Stimulated activated CD8-positive, alpha-beta memory T cell treated with anti-CD3 and anti-CD28 coated beads, Interleukin-15, amount 100 ng/mL, for 1 hour (primary cell): ENCODE measurements at regions not wholly inside any gene's neighbourhood (a gene's known extent, or its start where the extent isn't known, plus 50 kb on each side); places are given as distances from the start of the nearest gene placed in this dataset.
"Not testable (repeated sequence)": the region's sequence is repeated elsewhere in the genome, so short reads cannot be mapped to it uniquely, and the experiment has no call there.

ENCODE experiments used
- DNase-seq: peaks from one replicate; pipeline ENCODE4 v3.0.0-alpha.2; 2020; ENCODE audit warnings: low read depth

DNA sequence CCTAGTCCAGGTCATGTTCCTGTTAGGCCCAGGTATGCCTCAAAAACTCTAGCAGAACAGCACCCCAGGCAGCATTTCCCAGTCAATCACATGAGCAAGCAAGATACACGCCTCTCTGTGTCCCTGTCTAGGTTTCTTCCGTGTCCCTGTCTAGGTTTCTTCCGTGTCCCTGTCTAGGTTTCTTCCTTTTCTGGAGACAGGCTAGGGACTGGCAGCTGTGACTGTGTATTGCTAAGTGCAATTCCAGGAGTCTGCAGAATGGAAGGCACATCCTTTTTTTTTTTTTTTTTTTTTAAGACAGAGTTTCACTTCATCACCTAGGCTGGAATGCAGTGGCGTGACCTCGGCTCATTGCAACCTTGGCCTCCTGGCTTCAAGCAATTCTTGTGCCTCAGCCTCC is 77.6 kb downstream of the SETD4 start:
- DNase-seq = no peak

DNA sequence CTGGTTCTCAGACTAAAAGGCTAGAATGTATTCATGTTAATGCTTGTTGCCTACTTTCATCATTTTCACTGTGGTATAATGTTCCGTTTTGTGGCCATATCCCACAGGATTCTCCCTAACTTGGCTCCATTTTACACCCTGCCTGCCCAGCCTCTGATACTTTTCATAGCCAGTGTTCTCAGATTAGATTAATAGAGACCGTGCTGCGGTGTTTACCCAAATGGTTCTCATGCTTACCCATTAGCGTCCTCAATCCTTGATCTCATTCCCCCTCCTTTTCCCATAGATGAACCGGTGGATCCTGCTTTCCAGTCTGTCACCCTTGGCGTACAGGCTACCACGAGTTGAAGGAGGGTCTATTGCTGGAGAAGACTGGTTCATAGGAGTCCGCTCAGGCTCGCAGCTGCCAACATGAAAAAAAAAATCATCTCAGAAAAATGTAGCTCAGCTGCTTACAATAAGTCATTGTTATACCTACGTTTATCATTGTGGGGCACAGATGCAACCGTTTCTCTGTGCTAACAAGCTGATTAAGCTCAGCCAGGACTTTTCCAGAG is 78.7 kb downstream of the SETD4 start:
- DNase-seq = no peak

DNA sequence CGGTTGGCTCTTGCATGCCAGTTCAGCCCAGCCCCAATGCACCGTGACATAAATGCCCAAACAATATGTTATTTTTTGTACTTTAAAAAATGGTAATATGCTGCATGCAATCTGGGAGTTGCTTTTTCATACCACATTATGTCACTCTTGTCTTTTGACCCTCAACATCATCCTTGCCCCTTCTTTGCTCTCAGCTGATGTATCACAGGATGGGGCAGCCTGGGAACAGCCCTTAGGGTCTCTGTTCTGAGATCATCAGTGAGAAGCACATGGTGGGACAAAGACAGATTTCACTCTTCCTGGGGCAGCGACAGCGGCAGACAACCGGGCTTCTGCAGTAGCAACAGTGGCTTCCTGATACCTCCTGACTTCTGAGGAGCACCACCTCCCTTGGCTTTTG is 79.5 kb downstream of the SETD4 start:
- DNase-seq = no peak

DNA sequence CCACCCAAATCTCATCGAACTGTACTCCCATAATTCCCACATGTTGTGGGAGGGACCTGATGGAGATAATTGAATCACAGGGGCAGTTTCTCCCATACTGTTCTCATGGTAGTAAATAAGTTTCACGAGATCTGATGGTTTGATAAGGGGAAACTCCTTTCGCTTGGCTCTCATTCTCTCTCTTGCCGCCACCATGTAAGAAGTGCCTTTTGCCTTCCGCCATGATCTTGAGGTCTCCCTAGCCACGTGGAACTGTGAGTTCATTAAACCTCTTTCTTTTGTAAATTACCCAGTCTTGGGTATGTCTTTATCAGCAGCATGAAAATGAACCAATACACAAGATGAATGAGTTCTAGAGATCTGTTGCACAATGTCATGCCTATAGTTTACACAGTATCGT is 82.5 kb downstream of the SETD4 start:
- not testable (repeated sequence) for DNase-seq

DNA sequence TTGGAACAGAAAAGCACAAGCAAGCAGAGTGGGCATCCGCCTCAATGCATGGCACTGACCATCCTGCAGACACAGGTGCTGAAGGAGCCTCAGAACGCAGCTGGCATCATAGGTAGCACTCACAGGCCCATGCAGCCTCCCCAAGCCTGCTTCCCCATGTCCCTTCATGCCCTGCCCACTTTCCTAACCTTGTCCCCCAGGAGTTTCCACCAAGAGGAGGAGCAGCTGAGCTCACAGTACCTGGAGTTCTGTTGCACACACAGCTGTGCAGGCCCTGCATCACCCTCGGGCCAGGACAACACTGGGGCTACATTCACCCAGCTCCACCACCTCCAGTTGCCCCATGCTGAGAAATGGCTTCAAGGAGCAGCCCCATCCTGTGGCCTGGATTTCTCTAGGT is 83.4 kb downstream of the SETD4 start:
- DNase-seq = no peak

DNA sequence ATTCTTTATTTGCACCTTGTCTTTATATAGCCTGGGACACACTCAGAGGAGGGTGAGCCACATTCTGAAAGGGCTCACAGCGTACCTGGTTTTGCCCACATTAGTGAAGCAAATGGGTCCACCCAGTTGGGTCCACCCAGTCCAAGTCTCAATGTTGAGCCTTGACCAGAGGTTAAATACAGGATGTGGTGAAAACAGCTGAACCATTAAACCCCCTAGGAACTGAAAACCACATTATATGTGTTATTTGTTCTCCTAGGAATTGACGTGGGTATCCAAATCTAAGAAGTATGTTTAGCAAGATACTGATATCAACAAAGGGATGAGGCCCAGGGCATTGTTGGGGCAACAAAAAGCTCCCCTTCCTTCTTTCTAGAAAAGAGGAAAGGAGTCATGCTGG is 83.8 kb downstream of the SETD4 start:
- no peak for DNase-seq

DNA sequence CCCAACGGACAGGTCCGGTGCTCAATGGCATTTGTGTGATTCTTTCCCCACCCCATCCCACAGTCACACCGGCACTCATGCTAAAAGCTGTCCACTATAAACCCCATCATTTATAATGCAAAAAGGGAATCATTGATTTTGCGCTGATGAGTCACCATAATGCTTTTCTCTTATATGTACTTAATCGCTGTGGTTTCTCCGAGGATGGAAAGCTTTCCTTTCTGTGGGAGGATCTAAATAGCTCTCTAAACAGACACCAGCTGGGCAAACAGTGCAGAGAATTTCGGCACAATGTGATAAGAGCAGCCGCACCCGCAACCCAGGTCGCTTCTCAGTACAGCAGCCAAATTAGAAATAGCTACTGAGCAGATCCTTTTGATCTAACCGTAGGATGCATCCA is 85.6 kb downstream of the SETD4 start:
- DNase-seq = no peak

DNA sequence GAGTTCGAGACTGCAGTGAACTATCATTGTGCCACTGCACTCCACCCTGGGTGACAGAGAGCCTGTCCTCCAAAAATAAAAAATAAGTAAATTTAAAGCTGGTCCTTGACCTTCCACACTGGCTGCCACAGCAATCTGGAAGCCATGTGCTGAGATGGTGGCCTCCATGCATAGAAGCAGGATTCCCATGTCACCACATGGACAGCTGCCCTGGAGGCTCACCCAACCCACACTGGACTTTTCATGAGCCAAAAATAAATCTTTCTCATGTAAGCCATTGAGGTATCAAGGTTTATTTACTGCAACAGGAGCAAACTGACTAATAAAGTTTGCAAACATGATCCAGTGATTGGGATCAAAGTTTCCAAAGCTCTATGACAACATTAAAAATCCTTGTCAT is 88.5 kb downstream of the SETD4 start:
- no peak for DNase-seq

DNA sequence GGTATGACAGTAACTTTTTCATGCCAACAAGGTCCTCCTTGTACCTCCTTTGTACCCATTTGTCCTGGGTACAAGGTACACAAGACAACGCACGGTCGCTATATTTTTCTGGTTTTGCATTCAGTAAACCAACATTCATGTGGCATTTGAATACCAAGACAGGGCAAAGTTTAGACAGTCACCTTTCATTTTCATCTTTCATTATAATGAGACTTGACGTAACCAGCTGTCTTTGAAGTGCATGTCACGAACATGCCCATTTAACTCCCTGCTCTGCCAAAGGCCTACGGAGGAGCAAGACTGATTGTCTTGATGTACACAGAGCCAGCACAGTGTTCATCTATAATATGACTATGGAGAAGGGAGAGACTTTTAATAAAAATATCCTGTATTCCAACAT is 91.0 kb downstream of the SETD4 start:
- no peak for DNase-seq

DNA sequence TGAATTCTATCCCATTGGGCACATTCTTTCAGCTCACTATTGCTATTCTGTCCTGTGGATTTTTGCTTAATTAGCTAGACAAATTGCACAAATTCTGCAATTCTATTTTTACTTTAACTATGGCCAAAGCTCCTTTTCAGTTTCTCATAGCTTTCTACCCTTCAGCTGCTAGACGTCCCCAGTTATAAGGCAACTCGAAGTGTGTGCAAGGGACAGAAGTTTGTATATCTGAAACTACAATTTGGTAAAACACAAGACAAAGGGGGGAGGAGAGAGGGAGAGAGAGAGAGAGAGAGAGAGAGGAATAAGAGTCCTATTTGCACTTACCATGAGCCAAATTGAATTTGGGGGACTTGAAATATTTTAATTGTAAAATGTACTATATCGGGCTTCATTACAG is 91.8 kb downstream of the SETD4 start:
- DNase-seq = no peak

DNA sequence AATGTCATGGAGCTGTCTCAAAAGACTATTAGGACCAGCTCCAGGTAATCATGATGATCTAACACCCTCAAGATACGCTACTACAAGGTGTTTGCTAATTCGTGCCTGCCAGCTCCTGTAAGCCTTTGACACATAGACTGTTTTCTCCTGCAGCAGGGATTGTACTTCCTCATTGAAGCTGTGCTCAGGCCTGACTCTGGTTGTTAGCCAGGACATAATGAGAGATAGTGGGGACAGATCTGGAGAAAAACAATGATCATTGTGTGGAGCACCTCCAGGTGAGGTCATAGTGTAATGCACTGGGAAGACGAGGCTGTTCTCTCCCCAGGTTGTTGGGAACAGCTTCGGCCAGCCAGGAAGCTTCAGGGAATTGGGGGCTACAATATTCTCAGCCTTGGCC is 94.6 kb downstream of the SETD4 start:
- DNase-seq = no peak

DNA sequence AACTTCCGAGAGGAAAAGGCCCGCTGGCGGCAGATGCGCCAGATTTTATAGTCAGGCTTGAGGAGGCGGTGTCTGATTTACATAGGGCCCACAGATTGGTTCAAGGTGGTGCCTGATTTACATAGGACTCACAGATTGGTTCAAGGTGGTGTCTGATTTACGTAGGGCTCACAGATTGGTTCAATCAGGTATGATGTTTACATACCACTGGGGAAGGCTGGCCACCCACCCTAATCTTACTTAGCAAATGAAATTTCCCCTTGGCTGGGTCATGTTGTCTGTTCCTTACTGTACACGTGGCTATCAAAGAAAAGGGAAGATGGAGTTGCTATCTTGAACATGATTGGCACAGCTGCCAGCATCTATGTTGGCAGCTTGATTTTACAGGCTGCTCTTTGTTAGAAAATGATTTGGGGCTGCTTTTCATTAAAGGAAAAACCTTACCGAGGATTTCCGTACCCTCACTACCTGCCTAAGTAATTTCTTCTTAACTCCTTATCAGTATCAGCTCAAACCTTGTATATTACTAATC is 96.3 kb downstream of the SETD4 start:
- no peak for DNase-seq

DNA sequence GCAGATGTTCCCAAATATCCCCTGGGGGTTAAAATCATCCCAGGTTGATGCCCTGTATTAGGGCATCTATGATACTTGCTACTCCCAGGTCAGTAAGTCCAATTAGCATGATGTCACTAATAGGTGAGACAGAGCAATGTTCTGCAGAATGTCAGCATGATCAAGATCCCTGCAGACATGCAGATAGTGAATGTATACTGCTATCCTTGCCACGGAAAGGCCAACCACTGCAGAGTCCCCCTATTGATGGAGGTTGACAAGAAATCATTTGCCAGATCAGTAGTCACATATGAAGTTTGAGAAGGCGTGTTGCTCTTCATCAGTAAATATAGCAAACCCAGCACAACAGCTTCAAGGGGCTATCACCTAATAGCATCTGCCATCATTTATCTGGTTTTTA is 97.4 kb downstream of the SETD4 start:
- DNase-seq = no peak

DNA sequence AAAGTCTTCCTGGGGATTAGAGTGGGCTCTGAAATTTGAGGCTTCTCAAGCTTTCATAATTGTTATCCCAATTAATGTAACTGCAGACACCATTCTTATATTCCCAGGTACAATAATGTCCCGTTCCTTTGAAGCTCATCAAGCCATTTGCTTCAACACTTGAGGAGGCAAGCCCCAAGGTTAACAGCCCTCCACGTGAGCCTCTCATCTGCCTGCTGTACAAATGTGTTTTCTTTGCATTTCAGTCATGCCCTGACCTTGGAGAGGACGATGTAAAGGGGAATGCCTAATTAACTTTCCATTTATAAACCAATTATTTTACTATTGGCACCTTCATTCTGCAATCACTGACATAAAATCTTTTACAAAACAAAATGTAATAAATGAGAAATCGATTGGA is 106.3 kb downstream of the SETD4 start:
- DNase-seq = no peak

DNA sequence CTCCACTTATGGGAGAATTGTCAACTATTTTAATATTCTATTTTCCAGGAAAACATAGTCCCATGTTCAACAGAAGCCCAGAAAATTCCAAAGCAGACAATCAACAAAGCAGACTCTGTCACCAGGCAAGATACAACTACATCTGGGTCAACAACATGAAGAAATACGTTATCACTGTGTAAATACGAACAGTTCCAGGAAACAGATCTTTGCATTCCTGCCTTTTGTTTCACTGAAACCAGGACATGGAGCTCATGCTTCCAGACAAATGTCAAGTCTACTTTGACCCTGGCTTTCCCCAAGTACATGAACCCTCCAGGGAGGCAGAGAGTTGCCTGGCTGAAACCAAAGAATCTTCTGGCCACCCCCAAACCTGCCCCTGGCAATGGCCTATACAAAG is 106.7 kb downstream of the SETD4 start:
- DNase-seq = no peak

DNA sequence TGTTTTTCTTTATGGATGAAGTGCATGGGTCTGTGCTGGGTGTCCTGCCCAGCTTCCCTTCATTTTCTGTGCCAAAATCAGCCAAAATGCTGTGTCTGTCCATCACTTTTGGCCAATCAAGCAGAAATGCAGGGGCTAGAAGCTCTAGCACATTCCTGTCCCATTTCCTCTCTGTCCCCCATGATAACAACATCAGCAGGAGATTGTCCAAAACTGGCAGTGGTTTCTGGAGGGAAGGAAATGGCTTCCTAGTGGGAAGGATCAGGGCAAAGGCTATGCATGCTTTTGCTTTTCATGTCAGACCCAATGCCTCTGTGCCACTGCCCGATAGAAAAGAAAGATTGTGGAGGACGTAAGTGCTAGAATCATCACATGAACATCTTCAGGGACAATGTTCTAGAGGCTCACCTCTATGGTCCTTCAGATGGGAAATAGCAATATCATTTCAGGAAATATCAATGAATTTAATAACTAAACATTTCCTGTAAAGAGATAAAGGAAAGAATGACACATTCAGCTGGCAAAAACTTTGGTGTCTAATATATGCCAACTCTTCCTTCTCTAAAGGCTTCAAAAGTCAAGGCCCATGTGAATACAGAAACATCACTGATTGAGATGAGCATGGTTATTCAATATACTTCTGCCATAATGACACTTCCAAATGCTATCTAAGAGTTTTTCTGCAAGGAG is 107.5 kb downstream of the SETD4 start:
- no peak for DNase-seq

DNA sequence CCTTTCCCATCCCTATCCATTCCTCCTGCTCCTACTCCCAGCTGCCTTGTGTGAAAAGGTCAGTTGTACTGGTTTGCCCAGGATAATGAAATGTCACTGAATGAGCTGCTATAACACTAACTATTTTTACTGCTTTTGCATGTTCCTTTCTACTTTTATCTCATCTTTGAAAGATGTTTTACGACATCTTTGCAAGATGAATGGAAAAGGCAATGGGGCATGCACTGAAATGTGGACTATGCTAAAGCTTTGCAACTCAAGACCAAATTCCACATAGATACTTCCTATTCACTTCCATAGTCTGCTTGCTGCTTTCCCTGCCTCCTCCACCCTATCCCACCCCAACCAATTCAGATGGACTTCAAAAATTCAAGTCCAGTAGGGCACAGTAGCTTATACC is 111.3 kb downstream of the SETD4 start:
- DNase-seq = no peak

DNA sequence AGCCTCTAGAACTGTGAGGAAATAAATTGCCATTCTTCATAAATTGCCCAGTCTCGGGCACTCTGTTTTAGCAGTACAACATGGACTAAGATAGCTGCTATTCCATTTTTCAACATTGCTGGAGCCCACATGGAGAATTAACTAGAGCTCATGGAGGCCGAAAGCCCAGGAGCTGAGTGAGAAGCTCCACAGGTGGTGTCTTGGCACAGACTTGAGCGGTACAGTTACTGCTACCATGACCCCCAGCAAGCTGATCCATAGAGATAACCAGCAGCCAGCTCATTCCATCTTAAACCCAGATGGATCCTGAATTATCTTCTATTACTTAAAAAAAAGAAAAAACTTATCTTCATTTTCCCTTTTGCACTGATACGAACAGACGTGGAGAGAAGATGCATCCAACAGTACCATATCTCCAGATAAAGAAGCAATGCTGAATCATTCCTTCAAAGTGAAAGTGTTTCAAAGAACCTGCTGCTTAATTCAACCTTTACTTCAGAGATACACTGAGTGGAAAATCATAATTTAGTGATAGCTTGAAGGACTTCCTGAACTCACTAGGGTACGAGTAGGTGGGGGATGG is 115.1 kb downstream of the SETD4 start:
- no peak for DNase-seq

DNA sequence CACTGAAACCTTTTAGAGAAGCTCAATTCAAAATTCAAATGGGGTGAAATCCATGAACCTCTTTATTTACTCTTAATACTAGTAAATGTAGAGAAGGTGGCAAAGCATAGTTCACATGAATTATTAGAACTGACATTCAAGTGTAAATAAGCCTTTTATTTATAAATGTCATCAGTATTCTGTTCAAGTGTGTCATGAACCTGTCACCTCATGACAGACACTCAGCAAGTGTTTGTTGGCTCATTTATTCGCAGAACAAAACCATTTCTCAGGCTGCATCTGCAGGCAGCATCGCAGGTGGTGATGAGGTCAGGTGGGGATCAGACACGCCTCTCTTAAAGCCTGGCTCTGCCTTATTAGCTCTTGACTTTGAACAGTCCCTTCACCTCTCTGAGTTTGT is 116.6 kb downstream of the SETD4 start:
- no peak for DNase-seq

DNA sequence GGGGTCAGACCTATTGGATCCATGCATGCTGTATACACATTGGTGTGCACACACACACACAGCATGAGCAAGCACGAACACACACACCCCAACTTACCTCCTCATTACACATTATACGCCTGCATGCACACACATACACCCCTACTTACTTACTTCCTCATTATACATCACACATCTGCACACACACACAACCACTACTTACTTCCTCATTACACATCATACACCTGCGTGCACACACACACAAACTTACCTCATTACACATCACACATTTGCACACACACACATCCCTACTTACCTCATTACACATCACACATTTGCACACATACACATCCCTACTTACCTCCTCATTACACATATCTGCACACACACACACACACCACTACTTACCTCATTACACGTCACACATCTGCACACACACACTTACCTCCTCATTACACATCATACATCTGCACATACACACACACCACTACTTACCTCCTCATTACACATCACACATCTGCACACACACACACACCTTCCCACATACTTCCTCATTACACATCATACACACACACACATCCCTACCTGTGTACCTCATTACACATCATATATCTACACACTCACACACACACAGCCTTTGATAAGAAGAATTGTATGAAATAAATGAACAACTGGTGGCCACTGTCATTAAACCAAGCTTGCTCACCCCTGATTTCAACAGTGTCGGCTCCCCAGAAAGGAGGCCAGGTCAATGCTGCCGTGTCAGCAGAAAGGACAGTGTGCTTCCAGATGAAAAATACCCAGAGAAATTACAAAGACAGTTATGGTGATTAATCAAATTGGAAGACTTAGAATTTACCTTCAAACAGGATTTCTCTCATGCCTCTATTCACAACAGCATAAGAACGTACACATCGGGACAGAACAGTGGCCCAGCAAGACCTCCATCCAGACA is 117.8 kb downstream of the SETD4 start:
- no peak for DNase-seq

DNA sequence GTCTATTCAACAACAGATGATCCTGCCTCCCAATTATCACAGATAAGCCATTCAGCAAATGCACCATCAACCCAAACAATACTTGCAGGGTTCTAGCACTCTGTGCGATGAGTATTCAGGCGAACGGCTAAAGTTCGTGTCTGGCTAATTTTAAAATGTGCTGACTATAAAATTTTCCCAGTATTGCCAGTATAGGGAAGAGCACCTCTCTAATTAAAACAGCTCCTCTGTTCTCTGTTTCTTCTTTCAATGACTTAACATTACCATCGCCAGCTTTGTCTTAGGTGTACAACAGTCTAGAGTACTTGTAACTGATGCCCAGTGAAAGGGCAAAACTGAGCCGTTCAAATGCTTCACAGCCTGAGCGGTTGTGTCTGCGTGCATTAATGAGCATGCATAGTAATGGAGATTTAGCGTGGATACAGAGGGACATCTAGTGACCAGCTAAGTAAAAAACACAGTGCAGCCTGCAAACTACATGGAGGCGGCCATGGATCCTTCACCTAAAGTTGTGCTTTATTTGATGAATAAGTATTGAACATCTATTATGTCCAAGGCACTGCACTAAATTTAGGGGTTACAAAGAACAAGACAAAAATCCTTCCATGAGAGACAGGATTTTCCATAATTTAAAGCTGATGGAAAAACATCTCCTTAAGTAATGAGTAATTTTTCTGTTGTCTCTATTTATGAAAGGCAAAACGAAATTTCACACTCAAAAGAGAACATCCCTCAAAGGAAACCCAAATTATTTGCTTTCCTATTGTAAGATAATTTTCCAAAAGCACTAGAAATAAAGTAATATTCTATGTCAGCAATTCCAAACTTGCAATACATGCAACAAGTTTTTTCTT is 120.0 kb downstream of the SETD4 start:
- DNase-seq = no peak

DNA sequence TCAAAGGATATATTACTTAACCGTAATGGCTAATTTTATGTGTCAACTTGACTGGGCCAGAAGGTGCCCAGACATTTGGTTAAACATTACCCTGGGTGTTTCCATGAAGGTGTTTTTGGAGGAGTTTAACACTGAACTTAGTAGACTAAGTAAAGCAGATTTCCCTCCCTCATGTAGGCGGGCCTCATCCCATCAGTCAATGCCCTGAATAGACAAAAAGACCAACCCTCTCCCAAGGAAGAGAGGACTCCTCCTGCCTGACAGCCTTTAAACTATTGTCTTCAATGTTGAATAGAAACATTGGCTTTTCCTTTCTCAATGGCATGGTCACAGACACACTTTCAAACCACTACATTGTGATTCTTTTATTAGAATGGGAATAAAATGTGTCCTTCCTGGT is 121.9 kb downstream of the SETD4 start:
- no peak for DNase-seq
